HepG2 (cell line): ENCODE measurements at regions not wholly inside any gene's neighbourhood (a gene's known extent, or its start where the extent isn't known, plus 50 kb on each side); places are given as distances from the start of the nearest gene placed in this dataset.

Experiments
- ATAC-seq: fragments of 200-7000 bp; cut with Tn5 transposase; 3 replicates; pipeline ENCODE4 v1.9.1; 2020; ENCODE audit warnings: mild to moderate bottlenecking, moderate library complexity
- BruUV-seq: library from RNA; stranded (reverse); fragments of 400-500 nt; replicated peaks from 2 replicates; lab custom pipeline; 2021; lab: Mats Ljungman, UMichigan
- CTCF ChIA-PET: fragments of 300-600 bp; formaldehyde crosslinking; extraction: SDS; loops from one replicate; lab custom pipeline; 2021; ENCODE audit warnings: low total read pairs, inconsistent platforms, low intra/inter-chr PET ratio; lab: Yijun Ruan, JAX
- POLR2A ChIA-PET: fragments of 350-600 bp; sonication (Branson Sonifier 250); formaldehyde crosslinking; loops from one replicate; lab custom pipeline; 2020; ENCODE audit warnings: antibody characterized with exemption, inconsistent platforms; lab: Yijun Ruan, JAX
- DNase-seq: peaks from one replicate; pipeline ENCODE4 v3.0.0-alpha.2; 2015; ENCODE audit warnings: low spot score
- FAIRE-seq: peaks from 3 replicates; lab custom pipeline; 2011; peaks lifted over from hg19 to GRCh38; lab: Jason Lieb, UNC
- H2AFZ ChIP-seq: one replicate; pipeline ENCODE4 v1.6.1; 2011; ENCODE audit warnings: low read length, inconsistent platforms
- H3K27ac ChIP-seq: fragments of 300-600 bp; 3 replicates; pipeline ENCODE4 v1.8.0; 2011; ENCODE audit warnings: mixed run types, mild to moderate bottlenecking, mixed read lengths, low read length, inconsistent platforms; ENCODE audit not compliant: insufficient read depth; ENCODE audit errors: extremely low read length
- H3K27me3 ChIP-seq, 2 experiments: fragments of 200-600 bp in 1 of 2; 2 replicates in 1 of 2; 3 replicates in 1 of 2; pipeline versions ENCODE4 v1.6.0 to v1.8.0; 2011; ENCODE audit warnings: low read length in 2 of 2, mild to moderate bottlenecking in 2 of 2, moderate library complexity in 2 of 2, inconsistent platforms in 1 of 2; ENCODE audit not compliant: insufficient read depth in 2 of 2, control insufficient read depth in 1 of 2
- H3K36me3 ChIP-seq, 2 experiments: fragments of 200-600 bp in 1 of 2; replicated peaks in 1 of 2; 2 replicates in 1 of 2; 3 replicates in 1 of 2; pipeline versions ENCODE4 v1.5.1 to v1.8.0; 2011; ENCODE audit warnings: low read length in 2 of 2, inconsistent platforms in 1 of 2; ENCODE audit not compliant: insufficient read depth in 2 of 2, control insufficient read depth in 1 of 2
- H3K4me1 ChIP-seq: 2 replicates; pipeline ENCODE4 v1.5.1; 2012; ENCODE audit warnings: low read length, inconsistent platforms; ENCODE audit not compliant: insufficient read depth
- H3K4me2 ChIP-seq: 2 replicates; pipeline ENCODE4 v1.6.0; 2011; ENCODE audit warnings: low read depth, low read length, inconsistent platforms
- H3K4me3 ChIP-seq, 3 experiments: fragments of 200-600 bp in 1 of 3; sonication (generic), shearing (Covaris generic) in 1 of 3; replicated peaks in 1 of 3; 2 replicates each; pipeline ENCODE4 v1.5.1; 2011 to 2016; ENCODE audit warnings: low read length in 3 of 3, inconsistent platforms in 2 of 3, low read depth in 2 of 3, mild to moderate bottlenecking in 2 of 3, control low read depth in 1 of 3, mixed read lengths in 1 of 3; ENCODE audit not compliant: insufficient read depth in 1 of 3
- H3K79me2 ChIP-seq: one replicate; pipeline ENCODE4 v1.6.1; 2011; ENCODE audit warnings: low read length, inconsistent platforms; ENCODE audit not compliant: insufficient read depth
- H3K9ac ChIP-seq: 2 replicates; pipeline ENCODE4 v1.6.0; 2011; ENCODE audit warnings: mild to moderate bottlenecking, low read depth, low read length, inconsistent platforms; ENCODE audit not compliant: insufficient read depth
- H3K9me3 ChIP-seq: 2 replicates; pipeline ENCODE4 v1.5.1; 2012; ENCODE audit warnings: mild to moderate bottlenecking, low read length
- H4K20me1 ChIP-seq: 2 replicates; pipeline ENCODE4 v1.6.0; 2011; ENCODE audit warnings: inconsistent platforms, mild to moderate bottlenecking, low read length, moderate library complexity; ENCODE audit not compliant: insufficient read depth
- NBN ChIP-seq: fragments of 450-650 bp; conservative IDR thresholded peaks from 2 replicates; pipeline ENCODE4 v1.6.1; 2017
- RARA ChIP-seq: IDR thresholded peaks from 2 replicates; pipeline ENCODE4 v1.6.1; 2016; ENCODE audit warnings: missing genetic modification reagents, missing compliant biosample characterization
- ZNF17 ChIP-seq: sonication (generic); formaldehyde crosslinking; IDR thresholded peaks from 2 replicates; pipeline ENCODE4 v1.5.0; 2020; ENCODE audit warnings: mild to moderate bottlenecking, missing genetic modification reagents
- ZNF558 ChIP-seq: sonication (generic); formaldehyde crosslinking; IDR thresholded peaks from 2 replicates; pipeline ENCODE4 v1.9.0; 2022; ENCODE audit warnings: mild to moderate bottlenecking, missing genetic modification reagents, borderline replicate concordance
- WGBS: methylation state at CpG from one replicate; pipeline ENCODE4 v1.1.6; 2017; ENCODE audit warnings: low lambda C conversion rate; 5-methylcytosine and 5-hydroxymethylcytosine counted together
- in situ Hi-C: cut with HindIII; loops from 2 replicates; pipeline ENCODE4 v1.10.0; 2017; ENCODE audit warnings: low pct_unique_long_range_greater_than_20kb; ENCODE audit not compliant: extremely low pct_ligation_motif_present
- intact Hi-C: fragments of 100-400 bp; cut with micrococcal nuclease; formaldehyde crosslinking; loops from one replicate; pipeline ENCODE4 v1.10.0; 2022; ENCODE audit not compliant: unreplicated experiment
- TF ChIP-seq, protein P1 (sequence below): sonication (generic); formaldehyde crosslinking; conservative IDR thresholded peaks from 2 replicates; pipeline ENCODE4 v1.8.0; 2022; ENCODE audit warnings: low read depth, missing genetic modification reagents
- TF ChIP-seq, protein P2 (sequence below): sonication (generic); formaldehyde crosslinking; IDR thresholded peaks from 2 replicates; pipeline ENCODE4 v1.4.0; 2020; ENCODE audit warnings: missing genetic modification reagents

DNA sequence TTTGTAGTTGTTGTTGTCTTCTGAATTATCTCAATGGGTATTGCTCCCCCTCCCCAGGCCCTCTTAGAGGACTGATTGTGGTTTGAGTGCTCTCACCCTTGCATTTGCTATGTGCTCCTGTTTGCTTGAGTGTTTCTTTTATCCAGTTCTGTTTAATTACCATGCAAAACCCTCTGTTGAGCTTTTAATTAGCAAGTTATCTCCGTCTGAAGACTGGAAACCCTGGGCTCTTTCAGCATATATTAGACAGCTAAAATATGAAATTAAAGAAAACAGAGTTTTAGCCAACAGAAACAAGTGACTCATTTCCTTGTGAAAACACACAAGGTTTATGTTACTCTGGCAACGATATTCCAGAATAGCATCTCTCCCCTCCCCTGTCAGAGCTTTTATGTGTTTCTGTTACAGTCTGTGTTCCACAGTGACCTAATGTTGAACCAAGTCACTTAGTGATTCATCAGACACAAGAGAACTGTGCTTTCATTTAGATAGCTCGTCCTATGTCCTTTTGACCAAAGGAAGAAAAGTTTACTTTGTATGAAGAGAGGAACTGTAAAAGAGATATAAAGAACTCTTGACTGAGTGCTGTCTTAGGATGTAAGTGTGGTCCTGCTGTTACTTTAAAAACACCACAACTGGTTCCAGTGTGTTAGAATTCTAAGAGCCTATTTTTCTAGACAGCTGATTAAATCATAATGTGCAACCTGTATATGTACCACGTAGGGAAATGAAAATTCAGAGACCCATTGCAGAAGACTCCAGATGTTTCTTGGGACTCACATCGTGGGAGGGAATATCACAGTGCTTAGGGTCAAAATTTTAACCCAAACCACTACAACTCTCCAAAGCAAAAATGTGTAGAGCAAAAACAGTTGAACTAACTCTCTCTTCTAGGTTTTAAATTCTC is 172.8 kb upstream of the RBMS1 start:
- 2% methylated on average over 5 of the region's 5 CpGs for WGBS
- no peak overlapping the region for H3K4me2 ChIP-seq
- DNase-seq: peak; percentile 46
- no peaks in the 10 kb centered on the region for H3K4me1 ChIP-seq
- TF ChIP-seq, protein P1, sequence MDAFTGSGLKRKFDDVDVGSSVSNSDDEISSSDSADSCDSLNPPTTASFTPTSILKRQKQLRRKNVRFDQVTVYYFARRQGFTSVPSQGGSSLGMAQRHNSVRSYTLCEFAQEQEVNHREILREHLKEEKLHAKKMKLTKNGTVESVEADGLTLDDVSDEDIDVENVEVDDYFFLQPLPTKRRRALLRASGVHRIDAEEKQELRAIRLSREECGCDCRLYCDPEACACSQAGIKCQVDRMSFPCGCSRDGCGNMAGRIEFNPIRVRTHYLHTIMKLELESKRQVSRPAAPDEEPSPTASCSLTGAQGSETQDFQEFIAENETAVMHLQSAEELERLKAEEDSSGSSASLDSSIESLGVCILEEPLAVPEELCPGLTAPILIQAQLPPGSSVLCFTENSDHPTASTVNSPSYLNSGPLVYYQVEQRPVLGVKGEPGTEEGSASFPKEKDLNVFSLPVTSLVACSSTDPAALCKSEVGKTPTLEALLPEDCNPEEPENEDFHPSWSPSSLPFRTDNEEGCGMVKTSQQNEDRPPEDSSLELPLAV: no peak
- TF ChIP-seq NBN (no peak), RARA (peak; percentile 46; the same call in 1 of the 2 replicates), ZNF558 (no peak), ZNF17 (CRISPR knock-in tag) (no peak)
- TF ChIP-seq, protein P2, sequence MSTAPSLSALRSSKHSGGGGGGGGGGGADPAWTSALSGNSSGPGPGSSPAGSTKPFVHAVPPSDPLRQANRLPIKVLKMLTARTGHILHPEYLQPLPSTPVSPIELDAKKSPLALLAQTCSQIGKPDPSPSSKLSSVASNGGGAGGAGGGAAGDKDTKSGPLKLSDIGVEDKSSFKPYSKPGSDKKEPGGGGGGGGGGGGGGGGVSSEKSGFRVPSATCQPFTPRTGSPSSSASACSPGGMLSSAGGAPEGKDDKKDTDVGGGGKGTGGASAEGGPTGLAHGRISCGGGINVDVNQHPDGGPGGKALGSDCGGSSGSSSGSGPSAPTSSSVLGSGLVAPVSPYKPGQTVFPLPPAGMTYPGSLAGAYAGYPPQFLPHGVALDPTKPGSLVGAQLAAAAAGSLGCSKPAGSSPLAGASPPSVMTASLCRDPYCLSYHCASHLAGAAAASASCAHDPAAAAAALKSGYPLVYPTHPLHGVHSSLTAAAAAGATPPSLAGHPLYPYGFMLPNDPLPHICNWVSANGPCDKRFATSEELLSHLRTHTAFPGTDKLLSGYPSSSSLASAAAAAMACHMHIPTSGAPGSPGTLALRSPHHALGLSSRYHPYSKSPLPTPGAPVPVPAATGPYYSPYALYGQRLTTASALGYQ (CRISPR knock-in tag): no peak
- TF ChIP-seq, all 625 proteins: peak for 1
- ChIA-PET CTCF (no interaction called here), POLR2A (no interaction called here)
- H3K9ac ChIP-seq: no peak overlapping the region
- no peak overlapping the region for H3K27ac ChIP-seq
- H3K9me3 ChIP-seq: no peaks in the 10 kb centered on the region
- no peaks in the 10 kb centered on the region for H4K20me1 ChIP-seq
- no peak overlapping the region for H3K4me3 ChIP-seq
- no peaks in the 10 kb centered on the region; a peak in 1 of 5 replicates for H3K27me3 ChIP-seq
- H3K79me2 ChIP-seq: no peaks in the 10 kb centered on the region
- H2AFZ ChIP-seq: no peak overlapping the region
- ATAC-seq (peak; percentile 40; the same call in 2 of the 3 replicates), FAIRE-seq (no peak)
- in situ Hi-C loops: no loop called here
- BruUV-seq: no TSS peak
- intact Hi-C loops: no loop called here
- H3K36me3 ChIP-seq: no peaks in the 10 kb centered on the region
